GM23338 (cell line): ENCODE measurements at regions not wholly inside any gene's neighbourhood (a gene's known extent, or its start where the extent isn't known, plus 50 kb on each side); places are given as distances from the start of the nearest gene placed in this dataset.

Experiments used
- ATAC-seq: fragments of 200-7000 bp; cut with Tn5 transposase; 3 replicates; pipeline ENCODE4 v1.9.1; 2020
- DNase-seq: peaks from one replicate; pipeline ENCODE4 v3.0.0-alpha.2; 2015; ENCODE audit warnings: low spot score
- H2AFZ ChIP-seq: fragments of 200-600 bp; sonication (generic); 2 replicates; pipeline ENCODE4 v1.8.0; 2016; ENCODE audit warnings: antibody characterized with exemption, mild to moderate bottlenecking, moderate library complexity
- H3F3A ChIP-seq: fragments of 200-600 bp; sonication (generic); replicated peaks from 2 replicates; pipeline ENCODE4 v1.8.0; 2017; ENCODE audit warnings: antibody characterized with exemption, mixed run types, low read depth
- H3K27ac ChIP-seq: fragments of 200-600 bp; sonication (generic); 2 replicates; pipeline ENCODE4 v1.6.1; 2016; ENCODE audit warnings: low read depth
- H3K27me3 ChIP-seq: fragments of 200-600 bp; sonication (generic); 2 replicates; pipeline ENCODE4 v1.8.0; 2016; ENCODE audit warnings: mild to moderate bottlenecking, mixed run types, moderate library complexity; ENCODE audit not compliant: insufficient read depth
- H3K36me3 ChIP-seq: fragments of 200-600 bp; sonication (generic); 2 replicates; pipeline ENCODE4 v1.8.0; 2016; ENCODE audit warnings: mild to moderate bottlenecking; ENCODE audit not compliant: insufficient read depth
- H3K4me1 ChIP-seq: fragments of 200-600 bp; sonication (generic); 2 replicates; pipeline ENCODE4 v1.8.0; 2016; ENCODE audit warnings: mild to moderate bottlenecking, moderate library complexity; ENCODE audit not compliant: insufficient read depth
- H3K4me2 ChIP-seq: fragments of 200-600 bp; sonication (generic); 2 replicates; pipeline ENCODE4 v1.7.1; 2017; ENCODE audit warnings: mixed run types
- H3K4me3 ChIP-seq: fragments of 200-600 bp; sonication (generic); 2 replicates; pipeline ENCODE4 v1.6.1; 2016; ENCODE audit warnings: mixed run types
- H3K79me2 ChIP-seq: fragments of 200-600 bp; sonication (generic); replicated peaks from 2 replicates; pipeline ENCODE4 v1.8.0; 2017; ENCODE audit warnings: mild to moderate bottlenecking; ENCODE audit not compliant: insufficient read depth
- H3K9me2 ChIP-seq: fragments of 200-600 bp; sonication (generic); 2 replicates; pipeline ENCODE4 v1.8.0; 2017; ENCODE audit not compliant: insufficient read depth
- H4K20me1 ChIP-seq: fragments of 200-600 bp; sonication (generic); replicated peaks from 2 replicates; pipeline ENCODE4 v1.8.0; 2017; ENCODE audit warnings: mild to moderate bottlenecking; ENCODE audit not compliant: insufficient read depth
- H3K27ac Mint-ChIP-seq: 2 replicates; pipeline ENCODE4 v1.8.0; 2020; ENCODE audit warnings: inconsistent platforms, mild to moderate bottlenecking, moderate library complexity, mixed read lengths
- H3K27me3 Mint-ChIP-seq: 3 replicates; pipeline ENCODE4 v1.8.0; 2022; ENCODE audit warnings: low read depth, mild to moderate bottlenecking, moderate library complexity, mixed read lengths, inconsistent platforms; ENCODE audit not compliant: insufficient read depth, poor library complexity
- H3K36me3 Mint-ChIP-seq: 3 replicates; pipeline ENCODE4 v1.8.0; 2021; ENCODE audit warnings: low read depth, mild to moderate bottlenecking, inconsistent platforms, moderate library complexity, mixed read lengths
- H3K4me1 Mint-ChIP-seq: 3 replicates; pipeline ENCODE4 v1.8.0; 2020; ENCODE audit warnings: mild to moderate bottlenecking, inconsistent platforms, mixed read lengths
- H3K4me3 Mint-ChIP-seq: 3 replicates; pipeline ENCODE4 v1.8.0; 2021; ENCODE audit warnings: moderate library complexity, mild to moderate bottlenecking, inconsistent platforms, mixed read lengths
- H3K9me3 Mint-ChIP-seq: 3 replicates; pipeline ENCODE4 v1.8.0; 2020; ENCODE audit warnings: moderate library complexity, mild to moderate bottlenecking, inconsistent platforms, mixed read lengths
- CREB1 ChIP-seq: fragments of 250-450 bp; sonication (Bioruptor Pico); IDR thresholded peaks from 2 replicates; pipeline ENCODE4 v1.5.0; 2020; ENCODE audit warnings: low read depth, mild to moderate bottlenecking, moderate library complexity
- ETS1 ChIP-seq: IDR thresholded peaks from 2 replicates; pipeline ENCODE4 v1.6.1; 2016; ENCODE audit warnings: antibody characterized with exemption
- EZH2 ChIP-seq: fragments of 200-600 bp; sonication (generic); IDR thresholded peaks from one replicate; pipeline ENCODE4 v1.8.0; 2017; ENCODE audit warnings: antibody characterized with exemption, mild to moderate bottlenecking, low read depth; ENCODE audit not compliant: unreplicated experiment
- EZH2phosphoT487 ChIP-seq: fragments of 200-600 bp; sonication (generic); IDR thresholded peaks from one replicate; pipeline ENCODE4 v1.8.1; 2018; ENCODE audit warnings: antibody characterized with exemption; ENCODE audit not compliant: unreplicated experiment
- JUNB ChIP-seq: IDR thresholded peaks from one replicate; pipeline ENCODE4 v1.6.1; 2016; ENCODE audit warnings: antibody characterized with exemption; ENCODE audit not compliant: unreplicated experiment
- NANOG ChIP-seq: IDR thresholded peaks from 2 replicates; pipeline ENCODE4 v1.6.1; 2016; ENCODE audit warnings: antibody characterized with exemption, borderline replicate concordance
- POLR2AphosphoS5 ChIP-seq: IDR thresholded peaks from 2 replicates; pipeline ENCODE4 v1.6.1; 2016; ENCODE audit warnings: antibody characterized with exemption, low read depth
- REST ChIP-seq: IDR thresholded peaks from one replicate; pipeline ENCODE4 v1.6.1; 2018; ENCODE audit warnings: antibody characterized with exemption; ENCODE audit not compliant: unreplicated experiment
- STAT1 ChIP-seq: IDR thresholded peaks from one replicate; pipeline ENCODE4 v1.6.1; 2016; ENCODE audit warnings: antibody characterized with exemption; ENCODE audit not compliant: unreplicated experiment
- ZNF114 ChIP-seq: fragments of 250-450 bp; sonication (Bioruptor Pico); IDR thresholded peaks from 2 replicates; pipeline ENCODE4 v1.5.0; 2020; ENCODE audit warnings: mild to moderate bottlenecking, moderate library complexity
- ZNF331 ChIP-seq: fragments of 250-450 bp; sonication (Bioruptor Pico); IDR thresholded peaks from 2 replicates; pipeline ENCODE4 v1.5.0; 2020; ENCODE audit warnings: low read depth, mild to moderate bottlenecking, moderate library complexity
- ZNF462 ChIP-seq: fragments of 250-450 bp; sonication (Bioruptor Pico); IDR thresholded peaks from 2 replicates; pipeline ENCODE4 v1.5.0; 2020; ENCODE audit warnings: mild to moderate bottlenecking, moderate library complexity

- H3K9me3 Mint-ChIP-seq: no peaks in the 10 kb centered on the region
- peaks cover 9% of the 10 kb centered on the region for H3K4me1 Mint-ChIP-seq
- no peak overlapping the region for H3K27ac Mint-ChIP-seq
- Histone ChIP-seq H3K79me2 (no peaks in the 10 kb centered on the region), H3F3A (no peaks in the 10 kb centered on the region), H3K4me1 (peaks cover 11% of the 10 kb centered on the region; the same call in 1 of the 2 replicates), H3K4me2 (peak overlapping the region; percentile 89), H3K4me3 (peak overlapping the region; percentile 64; the same call in 1 of the 2 replicates), H4K20me1 (no peaks in the 10 kb centered on the region), H3K27me3 (peaks cover 46% of the 10 kb centered on the region), H2AFZ (peak overlapping the region; percentile 5; the same call in 1 of the 2 replicates), H3K27ac (no peak overlapping the region), H3K9me2 (peaks cover 4% of the 10 kb centered on the region; the same call in 1 of the 2 replicates), H3K36me3 (no peaks in the 10 kb centered on the region)
- H3K36me3 Mint-ChIP-seq: no peaks in the 10 kb centered on the region
- TF ChIP-seq CREB1 (CRISPR knock-in tag): no peak
- TF ChIP-seq ZNF114 (CRISPR knock-in tag): no peak
- no peak for TF ChIP-seq ZNF462
- TF ChIP-seq POLR2AphosphoS5: no peak
- TF ChIP-seq EZH2phosphoT487: no peak
- no peak for TF ChIP-seq ETS1
- TF ChIP-seq EZH2: no peak
- no peak for TF ChIP-seq STAT1
- TF ChIP-seq JUNB: no peak
- no peak for TF ChIP-seq NANOG
- TF ChIP-seq REST: no peak
- no peak for TF ChIP-seq ZNF331 (CRISPR knock-in tag)
- DNase-seq (no peak), ATAC-seq (no peak)
- peaks cover 23% of the 10 kb centered on the region for H3K27me3 Mint-ChIP-seq
- H3K4me3 Mint-ChIP-seq: 0 out of 3 replicates have a peak overlapping the region, but pooled peaks have one; percentile 73
Measured at GRCh38 chr2:118773826-118774225, 73.6 kb downstream of the EN1 start.
